Fibroblast of the aortic adventitia (primary cell): ENCODE measurements at regions not wholly inside any gene's neighbourhood (a gene's known extent, or its start where the extent isn't known, plus 50 kb on each side); places are given as distances from the start of the nearest gene placed in this dataset.

Experiments used
- DNase-seq: peaks from one replicate; pipeline ENCODE4 v3.0.0-alpha.2; 2010; ENCODE audit warnings: low read depth
- H3K4me3 ChIP-seq: 2 replicates; pipeline ENCODE4 v1.5.1; 2011; ENCODE audit warnings: low read depth, mild to moderate bottlenecking, control low read depth, low read length, moderate library complexity
- CTCF ChIP-seq: IDR thresholded peaks from 2 replicates; pipeline ENCODE4 v1.5.1; 2011; ENCODE audit warnings: mild to moderate bottlenecking, low read length, control low read depth, inconsistent platforms; ENCODE audit not compliant: insufficient read depth

- no peak for TF ChIP-seq CTCF
- DNase-seq, result no peak
- no peak overlapping the region for H3K4me3 ChIP-seq
Observed at GRCh38 chr3:88610820-88611219, 461.1 kb downstream of the C3orf38 start.

GRCh38 chr3:88611826-88612326 is 462.1 kb downstream of the C3orf38 start:
- no peak for TF ChIP-seq CTCF
- DNase-seq, result no peak
- no peak overlapping the region for H3K4me3 ChIP-seq

GRCh38 chr3:88616413-88616812 is 466.7 kb downstream of the C3orf38 start:
- TF ChIP-seq CTCF, result no peak

GRCh38 chr3:88617283-88617682 is 467.5 kb downstream of the C3orf38 start:
- H3K4me3 ChIP-seq, result no peak overlapping the region
- no peak for DNase-seq
- TF ChIP-seq CTCF, result no peak

More at GRCh38 chr3:88616413-88616812, 466.7 kb downstream of the C3orf38 start:
- no peak overlapping the region for H3K4me3 ChIP-seq
- DNase-seq, result no peak

GRCh38 chr3:88618021-88618645 is 468.4 kb downstream of the C3orf38 start:
- no peak for TF ChIP-seq CTCF
- H3K4me3 ChIP-seq, result no peak overlapping the region
- DNase-seq, result no peak

DNA sequence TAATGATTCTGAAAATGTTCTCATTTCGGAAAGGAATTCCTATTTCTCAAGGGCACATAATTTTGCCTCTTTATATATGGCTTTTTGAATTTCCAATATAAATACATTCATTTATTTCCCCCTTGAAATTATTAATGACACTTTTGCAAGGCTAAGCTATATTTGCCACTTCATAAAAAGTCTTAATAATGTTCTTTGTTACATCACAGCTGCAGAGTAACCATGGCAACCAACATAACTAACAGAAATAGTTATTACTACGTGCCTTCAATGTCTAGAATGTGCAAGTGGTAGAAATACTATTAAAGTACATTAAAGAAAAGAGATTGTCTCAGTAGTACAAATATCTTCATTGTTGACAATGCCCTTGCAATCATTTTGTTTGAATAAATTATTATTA is 471.8 kb downstream of the C3orf38 start:
- H3K4me3 ChIP-seq, result no peak overlapping the region
- TF ChIP-seq CTCF, result no peak
- DNase-seq, result no peak

DNA sequence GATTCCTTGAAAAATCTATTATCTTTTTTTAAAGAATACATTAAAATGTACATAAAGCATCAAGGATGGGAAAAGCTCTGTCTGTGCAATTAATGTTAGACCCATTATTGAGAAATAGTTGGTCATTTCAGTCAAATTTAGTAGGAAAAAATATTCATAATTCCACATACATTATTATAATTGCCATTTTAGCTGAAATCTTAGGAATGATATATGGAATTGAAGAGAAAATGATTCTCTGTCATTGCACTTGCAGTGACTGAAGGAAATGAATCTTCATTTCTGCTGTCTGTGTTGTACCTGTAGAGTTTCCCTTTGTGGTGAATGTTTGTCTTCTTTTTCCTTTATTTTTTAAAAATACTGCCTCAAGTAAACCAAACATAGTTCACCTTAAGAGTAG is 473.9 kb downstream of the C3orf38 start:
- no peak overlapping the region for H3K4me3 ChIP-seq
- DNase-seq, result no peak
- no peak for TF ChIP-seq CTCF
